K562 (cell line): ENCODE measurements at regions not wholly inside any gene's neighbourhood (a gene's known extent, or its start where the extent isn't known, plus 50 kb on each side); places are given as distances from the start of the nearest gene placed in this dataset.

Experiments used
- AFF4 ChIP-seq: sonication (generic); formaldehyde crosslinking; IDR thresholded peaks from 2 replicates; pipeline ENCODE4 v1.8.0; 2023; ENCODE audit warnings: mild to moderate bottlenecking, missing genetic modification reagents
- CHD2 ChIP-seq: IDR thresholded peaks from 2 replicates; pipeline ENCODE4 v1.6.1; 2011; ENCODE audit warnings: low read depth, low read length
- CTCF ChIP-seq, 3 experiments: IDR thresholded peaks in 2 of 3; conservative IDR thresholded peaks in 1 of 3; 2 replicates each; pipeline ENCODE4 v1.5.1; 2011 to 2012; ENCODE audit warnings: low read length in 3 of 3, mild to moderate bottlenecking in 3 of 3, control low read depth in 2 of 3, improper control_type of control experiment in 1 of 3, inconsistent platforms in 1 of 3, low read depth in 1 of 3, mixed read lengths in 1 of 3, moderate library complexity in 1 of 3; ENCODE audit not compliant: insufficient read depth in 2 of 3
- MTF1 ChIP-seq: fragments of 250-450 bp; sonication (Bioruptor Pico); IDR thresholded peaks from 2 replicates; pipeline ENCODE4 v1.9.0; 2021; ENCODE audit warnings: moderate library complexity, mild to moderate bottlenecking, inconsistent platforms, borderline replicate concordance
- NR1H2 ChIP-seq: sonication (generic); formaldehyde crosslinking; IDR thresholded peaks from 2 replicates; pipeline ENCODE4 v1.4.0; 2020; ENCODE audit warnings: mild to moderate bottlenecking, missing genetic modification reagents
- ZBTB40 ChIP-seq, 2 experiments: fragments of 450-650 bp in 1 of 2; sonication (generic) in 1 of 2; formaldehyde crosslinking in 1 of 2; IDR thresholded peaks; 2 replicates each; pipeline versions ENCODE4 v1.7.1 to v1.9.0; 2016 to 2022; ENCODE audit warnings: inconsistent platforms in 1 of 2, mild to moderate bottlenecking in 1 of 2, missing genetic modification reagents in 1 of 2
- ZC3H11A ChIP-seq: IDR thresholded peaks from 2 replicates; pipeline ENCODE4 v1.6.1; 2012; ENCODE audit warnings: low read depth, low read length, improper control_type of control experiment

- TF ChIP-seq CTCF (IDR thresholded peaks at IDR 0.05 in 2 of 3, conservative IDR thresholded peaks at IDR 0.05 in 1 of 3; ENCODE audit: insufficient read depth in 2 of 3, low read depth in 1 of 3, low read length in 3 of 3), result no peak
- no peak for TF ChIP-seq ZBTB40 (IDR thresholded peaks at IDR 0.05)
- no peak for TF ChIP-seq ZBTB40 (CRISPR knock-in tag; IDR thresholded peaks at IDR 0.05)
- no peak for TF ChIP-seq ZC3H11A
- TF ChIP-seq AFF4 (CRISPR knock-in tag), result no peak
- TF ChIP-seq CHD2, result no peak
- no peak for TF ChIP-seq MTF1 (CRISPR knock-in tag)
- no peak for TF ChIP-seq NR1H2 (CRISPR knock-in tag)
Measured at GRCh38 chr2:238606311-238606710, 179.6 kb downstream of the ASB1 start.
